Duodenal mucosa (tissue), 2 donors: ENCODE measurements at regions not wholly inside any gene's neighbourhood (a gene's known extent, or its start where the extent isn't known, plus 50 kb on each side); places are given as distances from the start of the nearest gene placed in this dataset.

Experiments
- H3K27ac ChIP-seq: one replicate; pipeline ENCODE4 v1.7.0; 2013; ENCODE audit warnings: low read depth, low read length
- H3K27me3 ChIP-seq, 2 donors: one replicate each; pipeline ENCODE4 v1.7.0; 2013; ENCODE audit warnings: low read length in 2 of 2, control low read depth in 1 of 2; ENCODE audit not compliant: insufficient read depth in 2 of 2, control insufficient read depth in 1 of 2
- H3K36me3 ChIP-seq, 2 donors: one replicate each; pipeline ENCODE4 v1.7.0; 2013; ENCODE audit warnings: low read length in 2 of 2, control low read depth in 1 of 2; ENCODE audit not compliant: insufficient read depth in 2 of 2, control insufficient read depth in 1 of 2
- H3K4me1 ChIP-seq, 2 donors: one replicate each; pipeline ENCODE4 v1.7.0; 2013; ENCODE audit warnings: low read length in 2 of 2, control low read depth in 1 of 2; ENCODE audit not compliant: insufficient read depth in 2 of 2, control insufficient read depth in 1 of 2
- H3K4me3 ChIP-seq, 2 donors: one replicate each; pipeline ENCODE4 v1.7.0; 2013; ENCODE audit warnings: low read length in 2 of 2, low read depth in 1 of 2
- H3K9ac ChIP-seq, 2 donors: one replicate each; pipeline ENCODE4 v1.7.0; 2013; ENCODE audit warnings: low read length in 2 of 2, low read depth in 1 of 2
- H3K9me3 ChIP-seq, 2 donors: one replicate each; pipeline ENCODE4 v1.7.0; 2013; ENCODE audit warnings: low read length in 2 of 2, control low read depth in 1 of 2; ENCODE audit not compliant: control insufficient read depth in 1 of 2

GRCh38 chr10:9076066-9076465 is 1021.6 kb downstream of the GATA3 start:
- no peaks in the 10 kb centered on the region for H3K9me3 ChIP-seq
- H3K9ac ChIP-seq, result no peak overlapping the region
- H3K27ac ChIP-seq, result no peak overlapping the region
- no peaks in the 10 kb centered on the region for H3K36me3 ChIP-seq
- no peaks in the 10 kb centered on the region for H3K4me1 ChIP-seq
- no peak overlapping the region for H3K4me3 ChIP-seq
- H3K27me3 ChIP-seq, result no peaks in the 10 kb centered on the region

- H3K9me3 ChIP-seq, result no peaks in the 10 kb centered on the region
- H3K27ac ChIP-seq, result no peak overlapping the region
- H3K36me3 ChIP-seq, result no peaks in the 10 kb centered on the region
- no peak overlapping the region for H3K4me3 ChIP-seq
- H3K9ac ChIP-seq, result no peak overlapping the region
- H3K27me3 ChIP-seq, result no peaks in the 10 kb centered on the region
- no peaks in the 10 kb centered on the region for H3K4me1 ChIP-seq
Observed at GRCh38 chr10:9081253-9081652, 1026.8 kb downstream of the GATA3 start.

DNA sequence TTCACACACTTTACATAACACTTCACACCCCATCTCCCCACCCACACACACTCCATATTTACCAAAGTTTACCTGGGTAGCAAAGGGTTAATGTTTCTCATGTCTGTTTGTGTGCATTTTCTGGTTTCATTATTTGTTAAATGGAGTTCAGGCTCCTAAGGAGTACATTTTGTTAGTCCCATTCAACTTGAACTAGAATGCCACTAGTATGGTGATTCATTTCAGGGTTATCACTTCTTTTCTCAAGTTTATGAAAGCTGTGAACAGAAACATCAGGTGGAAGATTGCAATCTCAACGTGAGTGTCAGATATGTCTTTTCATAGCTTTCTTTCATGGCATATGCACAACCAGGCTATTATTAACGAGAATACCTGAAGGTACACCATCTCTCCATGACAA is 1027.5 kb downstream of the GATA3 start:
- no peak overlapping the region for H3K9ac ChIP-seq
- no peaks in the 10 kb centered on the region for H3K4me1 ChIP-seq
- H3K36me3 ChIP-seq, result no peaks in the 10 kb centered on the region
- no peaks in the 10 kb centered on the region for H3K27me3 ChIP-seq
- no peak overlapping the region for H3K27ac ChIP-seq
- no peak overlapping the region for H3K4me3 ChIP-seq
- no peaks in the 10 kb centered on the region for H3K9me3 ChIP-seq

GRCh38 chr10:9091530-9092093 is 1037.1 kb downstream of the GATA3 start:
- Histone ChIP-seq H3K36me3 (no peaks in the 10 kb centered on the region), H3K9me3 (no peaks in the 10 kb centered on the region), H3K27ac (no peak overlapping the region), H3K4me3 (no peak overlapping the region), H3K27me3 (no peaks in the 10 kb centered on the region), H3K4me1 (no peaks in the 10 kb centered on the region), H3K9ac (no peak overlapping the region)

DNA sequence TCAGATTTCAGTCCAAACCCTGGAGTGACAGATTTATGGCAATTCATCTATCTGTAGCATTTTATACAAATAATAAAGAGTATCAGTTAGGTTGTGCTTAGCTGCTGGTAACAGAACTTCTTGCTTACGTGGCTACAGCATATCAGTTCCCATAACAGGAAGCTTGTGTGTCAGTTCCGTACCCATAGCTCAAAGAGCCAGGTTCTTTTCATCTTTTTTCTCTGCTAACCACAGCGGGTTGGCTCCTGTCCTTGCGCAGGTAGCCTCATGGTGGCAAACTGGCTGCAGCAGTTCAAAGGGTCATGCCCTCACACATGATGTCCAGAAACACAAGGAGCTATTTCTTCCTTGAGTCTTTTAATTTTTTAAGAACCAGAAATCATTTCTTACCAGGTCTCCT is 1041.8 kb downstream of the GATA3 start:
- no peaks in the 10 kb centered on the region for H3K4me1 ChIP-seq
- H3K4me3 ChIP-seq, result no peak overlapping the region
- H3K27me3 ChIP-seq, result no peaks in the 10 kb centered on the region
- H3K9me3 ChIP-seq, result no peaks in the 10 kb centered on the region
- H3K27ac ChIP-seq, result no peak overlapping the region
- H3K9ac ChIP-seq, result no peak overlapping the region
- no peaks in the 10 kb centered on the region for H3K36me3 ChIP-seq

- Histone ChIP-seq H3K9ac (no peak overlapping the region), H3K9me3 (no peaks in the 10 kb centered on the region), H3K36me3 (no peaks in the 10 kb centered on the region), H3K4me1 (no peaks in the 10 kb centered on the region), H3K27ac (no peak overlapping the region), H3K27me3 (no peaks in the 10 kb centered on the region), H3K4me3 (no peak overlapping the region)
Observed at GRCh38 chr10:9097206-9097990, 1042.9 kb downstream of the GATA3 start.

DNA sequence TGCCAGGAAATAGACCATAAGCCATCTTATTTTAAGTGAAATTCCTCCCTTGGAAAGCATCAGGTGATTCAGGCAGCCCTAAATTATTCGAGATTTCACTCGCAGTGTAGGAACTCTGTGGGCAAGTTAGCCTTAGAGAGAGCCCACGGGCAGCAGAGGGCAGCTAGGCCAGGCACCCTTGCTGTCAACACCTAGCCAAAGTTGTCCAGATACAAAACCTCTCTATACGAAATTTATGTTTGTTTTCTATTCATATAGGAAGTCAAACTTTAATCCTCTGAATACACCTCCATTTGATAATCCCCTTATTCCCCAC is 1043.5 kb downstream of the GATA3 start:
- Histone ChIP-seq H3K9me3 (no peaks in the 10 kb centered on the region), H3K9ac (no peak overlapping the region), H3K36me3 (no peaks in the 10 kb centered on the region), H3K4me1 (no peaks in the 10 kb centered on the region), H3K27ac (no peak overlapping the region), H3K27me3 (no peaks in the 10 kb centered on the region), H3K4me3 (no peak overlapping the region)

DNA sequence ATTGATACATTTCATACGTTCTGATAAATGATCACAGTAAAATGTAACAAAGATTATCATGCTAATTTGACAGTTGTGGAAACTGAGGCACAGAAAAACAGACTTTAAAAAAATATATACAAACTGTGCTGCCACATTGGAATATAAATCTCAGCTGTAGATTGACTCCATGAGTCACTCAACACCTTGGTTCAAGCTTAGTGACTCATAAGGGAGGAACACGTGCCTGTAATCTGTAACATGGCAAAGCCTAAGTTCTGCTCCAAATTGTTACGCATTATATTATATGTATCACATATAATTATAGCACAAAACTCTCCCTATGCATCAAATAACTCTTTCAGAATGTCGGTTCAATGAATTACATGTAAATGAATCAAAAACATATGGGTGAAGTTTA is 1047.5 kb downstream of the GATA3 start:
- H3K9ac ChIP-seq, result no peak overlapping the region
- no peaks in the 10 kb centered on the region for H3K27me3 ChIP-seq
- H3K4me3 ChIP-seq, result no peak overlapping the region
- H3K4me1 ChIP-seq, result no peaks in the 10 kb centered on the region
- no peaks in the 10 kb centered on the region for H3K9me3 ChIP-seq
- no peak overlapping the region for H3K27ac ChIP-seq
- H3K36me3 ChIP-seq, result no peaks in the 10 kb centered on the region

- no peak overlapping the region for H3K4me3 ChIP-seq
- H3K27ac ChIP-seq, result no peak overlapping the region
- H3K9me3 ChIP-seq, result no peaks in the 10 kb centered on the region
- no peaks in the 10 kb centered on the region for H3K36me3 ChIP-seq
- H3K4me1 ChIP-seq, result no peaks in the 10 kb centered on the region
- H3K9ac ChIP-seq, result no peak overlapping the region
- H3K27me3 ChIP-seq, result no peaks in the 10 kb centered on the region
Observed at GRCh38 chr10:9103301-9103700, 1048.8 kb downstream of the GATA3 start.

- no peaks in the 10 kb centered on the region for H3K36me3 ChIP-seq
- H3K27me3 ChIP-seq, result no peaks in the 10 kb centered on the region
Observed at GRCh38 chr10:9111976-9112375, 1057.5 kb downstream of the GATA3 start.

More at GRCh38 chr10:9111976-9112375, 1057.5 kb downstream of the GATA3 start:
- H3K4me3 ChIP-seq, result no peak overlapping the region
- no peak overlapping the region for H3K9ac ChIP-seq
- H3K27ac ChIP-seq, result no peak overlapping the region
- H3K9me3 ChIP-seq, result no peaks in the 10 kb centered on the region
- no peaks in the 10 kb centered on the region for H3K4me1 ChIP-seq
